Esophagus muscularis mucosa (tissue), 4 donors: ENCODE measurements at regions not wholly inside any gene's neighbourhood (a gene's known extent, or its start where the extent isn't known, plus 50 kb on each side); places are given as distances from the start of the nearest gene placed in this dataset.
"Not testable (repeated sequence)": the region's sequence is repeated elsewhere in the genome, so short reads cannot be mapped to it uniquely, and the experiment has no call there.

Experiments
- DNase-seq: peaks from one replicate; pipeline ENCODE4 v3.0.0-alpha.2; 2017; ENCODE audit errors: extremely low spot score
- H3K27ac ChIP-seq, 4 donors: fragments of 200-600 bp; sonication (generic); replicated peaks in 1 of 4; 1 replicate in 3 of 4; 2 replicates in 1 of 4; pipeline ENCODE4 v1.5.1; 2016 to 2019; ENCODE audit warnings: mild to moderate bottlenecking in 1 of 4
- H3K27me3 ChIP-seq, 4 donors: fragments of 200-600 bp; sonication (generic); one replicate each; pipeline versions ENCODE4 v1.5.1 to v1.6.0; 2016 to 2019
- H3K36me3 ChIP-seq, 4 donors: fragments of 200-600 bp; sonication (generic); one replicate each; pipeline ENCODE4 v1.5.1; 2016 to 2019
- H3K4me1 ChIP-seq, 4 donors: fragments of 200-600 bp; sonication (generic); one replicate each; pipeline ENCODE4 v1.5.1; 2016 to 2019
- H3K4me3 ChIP-seq, 4 donors: fragments of 200-600 bp; sonication (generic); 1 replicate in 2 of 4; 2 replicates in 2 of 4; pipeline ENCODE4 v1.5.1; 2016 to 2019; ENCODE audit warnings: mild to moderate bottlenecking in 4 of 4, moderate library complexity in 1 of 4
- H3K9me3 ChIP-seq, 4 donors: fragments of 200-600 bp; sonication (generic); 1 replicate in 3 of 4; 2 replicates in 1 of 4; pipeline ENCODE4 v1.5.1; 2016 to 2019
- EP300 ChIP-seq: sonication (generic); formaldehyde crosslinking; IDR thresholded peaks from one replicate; pipeline ENCODE4 v1.6.1; 2017; ENCODE audit warnings: antibody characterized with exemption
- POLR2A ChIP-seq: fragments of 450-650 bp; IDR thresholded peaks from one replicate; pipeline ENCODE4 v1.6.1; 2017; ENCODE audit warnings: antibody characterized with exemption, moderate library complexity, mild to moderate bottlenecking, low read depth
- POLR2AphosphoS5 ChIP-seq, 2 donors: sonication (generic); formaldehyde crosslinking; IDR thresholded peaks; one replicate each; pipeline ENCODE4 v1.6.1; 2017; ENCODE audit warnings: antibody characterized with exemption in 2 of 2
- WGBS: methylation state at CpG from one replicate; pipeline ENCODE4 v1.1.5; 2018; 5-methylcytosine and 5-hydroxymethylcytosine counted together
- intact Hi-C: fragments of 100-400 bp; cut with DNase I; formaldehyde crosslinking; loops from one replicate; pipeline ENCODE4 v1.15.1; 2023
- TF ChIP-seq, protein P1 (sequence below), 3 experiments: fragments of 200-600 bp in 2 of 3; fragments of 450-650 bp in 1 of 3; sonication (generic) in 2 of 3; IDR thresholded peaks; one replicate each; pipeline ENCODE4 v1.5.1; 2017 to 2019; ENCODE audit warnings: antibody characterized with exemption in 3 of 3, mild to moderate bottlenecking in 2 of 3, moderate library complexity in 1 of 3

GRCh38 chr17:33871720-33872540, 383.2 kb upstream of the CCL2 start:
- no peak for TF ChIP-seq EP300
- no peak for TF ChIP-seq POLR2AphosphoS5 (IDR thresholded peaks at IDR 0.05)
- TF ChIP-seq, protein P1, sequence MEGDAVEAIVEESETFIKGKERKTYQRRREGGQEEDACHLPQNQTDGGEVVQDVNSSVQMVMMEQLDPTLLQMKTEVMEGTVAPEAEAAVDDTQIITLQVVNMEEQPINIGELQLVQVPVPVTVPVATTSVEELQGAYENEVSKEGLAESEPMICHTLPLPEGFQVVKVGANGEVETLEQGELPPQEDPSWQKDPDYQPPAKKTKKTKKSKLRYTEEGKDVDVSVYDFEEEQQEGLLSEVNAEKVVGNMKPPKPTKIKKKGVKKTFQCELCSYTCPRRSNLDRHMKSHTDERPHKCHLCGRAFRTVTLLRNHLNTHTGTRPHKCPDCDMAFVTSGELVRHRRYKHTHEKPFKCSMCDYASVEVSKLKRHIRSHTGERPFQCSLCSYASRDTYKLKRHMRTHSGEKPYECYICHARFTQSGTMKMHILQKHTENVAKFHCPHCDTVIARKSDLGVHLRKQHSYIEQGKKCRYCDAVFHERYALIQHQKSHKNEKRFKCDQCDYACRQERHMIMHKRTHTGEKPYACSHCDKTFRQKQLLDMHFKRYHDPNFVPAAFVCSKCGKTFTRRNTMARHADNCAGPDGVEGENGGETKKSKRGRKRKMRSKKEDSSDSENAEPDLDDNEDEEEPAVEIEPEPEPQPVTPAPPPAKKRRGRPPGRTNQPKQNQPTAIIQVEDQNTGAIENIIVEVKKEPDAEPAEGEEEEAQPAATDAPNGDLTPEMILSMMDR (IDR thresholded peaks at IDR 0.05), result no peak
- no peak for TF ChIP-seq POLR2A
- intact Hi-C loops, result no loop called here
- no peaks in the 10 kb centered on the region for H3K4me1 ChIP-seq
- H3K4me3 ChIP-seq, result no peak overlapping the region
- DNase-seq, result no peak
- no peak overlapping the region for H3K27ac ChIP-seq
- no peaks in the 10 kb centered on the region for H3K36me3 ChIP-seq
- H3K27me3 ChIP-seq, result peaks cover 0 to 28% (median 0%) of the 10 kb centered on the region in 4 donors
- no peaks in the 10 kb centered on the region for H3K9me3 ChIP-seq
- WGBS, result 61% methylated on average over 9 of the region's 9 CpGs

DNA sequence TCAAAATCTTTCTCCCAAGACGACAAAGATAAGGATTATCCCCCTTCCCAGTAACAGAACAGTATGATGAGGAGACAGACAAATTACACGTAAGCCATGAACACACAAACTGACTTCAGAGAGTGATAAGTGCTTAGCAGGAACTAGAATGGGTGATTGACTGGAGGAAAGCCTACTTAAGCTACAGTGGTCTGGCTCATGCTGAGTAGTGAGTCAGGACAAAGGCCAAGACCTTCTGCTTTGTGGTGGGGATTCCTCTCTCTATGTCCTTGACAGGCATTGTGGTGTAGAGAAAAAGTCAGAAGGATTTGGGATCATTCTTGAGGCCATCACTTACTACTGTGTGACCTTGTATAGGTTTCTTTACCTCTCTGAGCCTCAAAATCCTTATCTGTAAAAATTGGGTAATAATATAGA, 381.9 kb upstream of the CCL2 start:
- WGBS, result 73% methylated on average over 2 of the region's 2 CpGs
- intact Hi-C loops, result no loop called here
- no peaks in the 10 kb centered on the region for H3K4me1 ChIP-seq
- DNase-seq, result no peak
- TF ChIP-seq EP300 (no peak), POLR2A (no peak), POLR2AphosphoS5 (IDR thresholded peaks at IDR 0.05) (no peak)
- TF ChIP-seq, protein P1 (IDR thresholded peaks at IDR 0.05), result no peak
- no peak overlapping the region for H3K4me3 ChIP-seq
- H3K27ac ChIP-seq, result no peak overlapping the region
- H3K27me3 ChIP-seq, result peaks cover 0 to 35% (median 0%) of the 10 kb centered on the region in 4 donors
- no peaks in the 10 kb centered on the region for H3K36me3 ChIP-seq
- no peaks in the 10 kb centered on the region for H3K9me3 ChIP-seq

- Histone ChIP-seq H3K27me3 (peaks cover 0 to 35% (median 0%) of the 10 kb centered on the region in 4 donors), H3K4me1 (no peaks in the 10 kb centered on the region), H3K9me3 (no peaks in the 10 kb centered on the region), H3K36me3 (no peaks in the 10 kb centered on the region), H3K4me3 (no peak overlapping the region), H3K27ac (no peak overlapping the region)
- intact Hi-C loops, result no loop called here
- DNase-seq, result no peak
- 49% methylated on average over 2 of the region's 2 CpGs for WGBS
- TF ChIP-seq, protein P1 (IDR thresholded peaks at IDR 0.05), result no peak
- TF ChIP-seq EP300, result no peak
- TF ChIP-seq POLR2AphosphoS5 (IDR thresholded peaks at IDR 0.05), result no peak
- no peak for TF ChIP-seq POLR2A
Measured at GRCh38 chr17:33874617-33875060, 380.4 kb upstream of the CCL2 start.

GRCh38 chr17:33875973-33876372, 379.1 kb upstream of the CCL2 start:
- TF ChIP-seq, protein P1 (IDR thresholded peaks at IDR 0.05), result no peak
- no peak for TF ChIP-seq POLR2AphosphoS5 (IDR thresholded peaks at IDR 0.05)
- TF ChIP-seq EP300, result no peak
- TF ChIP-seq POLR2A, result no peak
- Histone ChIP-seq H3K36me3 (no peaks in the 10 kb centered on the region), H3K27me3 (peaks cover 0 to 33% (median 0%) of the 10 kb centered on the region in 4 donors), H3K27ac (no peak overlapping the region), H3K4me1 (no peaks in the 10 kb centered on the region), H3K9me3 (no peaks in the 10 kb centered on the region), H3K4me3 (no peak overlapping the region)
- WGBS, result 80% methylated on average over 5 of the region's 5 CpGs
- DNase-seq, result no peak
- intact Hi-C loops, result no loop called here

GRCh38 chr17:33882273-33882672, 372.8 kb upstream of the CCL2 start:
- DNase-seq, H3K4me3 ChIP-seq, H3K27ac ChIP-seq, H3K9me3 ChIP-seq, H3K36me3 ChIP-seq, intact Hi-C loops, H3K4me1 ChIP-seq: not testable (repeated sequence)
- 100% methylated on average over 2 of the region's 2 CpGs for WGBS
- peaks cover 0 to 11% (median 0%) of the 10 kb centered on the region in 4 donors for H3K27me3 ChIP-seq

GRCh38 chr17:33882677-33883076, 372.4 kb upstream of the CCL2 start:
- H3K4me1 ChIP-seq, H3K4me3 ChIP-seq, intact Hi-C loops, DNase-seq, H3K36me3 ChIP-seq, H3K27ac ChIP-seq, H3K9me3 ChIP-seq: not testable (repeated sequence)
- H3K27me3 ChIP-seq, result peaks cover 0 to 10% (median 0%) of the 10 kb centered on the region in 4 donors
- WGBS, result 87% methylated on average over 3 of the region's 3 CpGs
